BJ (cell line): ENCODE measurements at regions not wholly inside any gene's neighbourhood (a gene's known extent, or its start where the extent isn't known, plus 50 kb on each side); places are given as distances from the start of the nearest gene placed in this dataset.

Experiments
- CTCF ChIA-PET: fragments of 350-600 bp; formaldehyde crosslinking; extraction: SDS; loops from one replicate; lab custom pipeline; 2021; ENCODE audit warnings: antibody characterized with exemption, inconsistent platforms; lab: Yijun Ruan, JAX
- POLR2A ChIA-PET: fragments of 300-600 bp; sonication (Branson Sonifier 250); formaldehyde crosslinking; extraction: SDS; loops from one replicate; lab custom pipeline; 2021; ENCODE audit warnings: antibody characterized with exemption; lab: Charles Lee
- DNase-seq: peaks from one replicate; pipeline ENCODE4 v3.0.0-alpha.2; 2011; ENCODE audit warnings: low read depth
- H3K27me3 ChIP-seq: 2 replicates; pipeline ENCODE4 v1.6.0; 2011; ENCODE audit warnings: low read length; ENCODE audit not compliant: control insufficient read depth, insufficient read depth
- H3K36me3 ChIP-seq: 2 replicates; pipeline ENCODE4 v1.5.1; 2011; ENCODE audit warnings: low read length; ENCODE audit not compliant: control insufficient read depth, insufficient read depth
- H3K4me3 ChIP-seq: 2 replicates; pipeline ENCODE4 v1.5.1; 2011; ENCODE audit warnings: low read depth, mild to moderate bottlenecking, control low read depth, low read length
- CTCF ChIP-seq: IDR thresholded peaks from 2 replicates; pipeline ENCODE4 v1.5.1; 2011; ENCODE audit warnings: low read depth, mild to moderate bottlenecking, control low read depth, inconsistent platforms, low read length, moderate library complexity; ENCODE audit not compliant: insufficient read depth

GRCh38 chr18:41390309-41390708 lies 564.7 kb upstream of the PIK3C3 start:
- no peak for TF ChIP-seq CTCF
- POLR2A ChIA-PET = no interaction called here
- H3K36me3 ChIP-seq = no peaks in the 10 kb centered on the region
- DNase-seq = no peak
- H3K4me3 ChIP-seq = no peak overlapping the region
- CTCF ChIA-PET = no interaction called here
- no peaks in the 10 kb centered on the region for H3K27me3 ChIP-seq

- H3K27me3 ChIP-seq = no peaks in the 10 kb centered on the region
- DNase-seq = no peak
- no peak overlapping the region for H3K4me3 ChIP-seq
- POLR2A ChIA-PET = interaction anchor here (0.5 kb wide), 1 partner anchor 1226 kb away, joined by 3 read pairs; no protein-coding TSS in a partner anchor
- TF ChIP-seq CTCF = 0 out of 2 replicates have a peak, but pooled peaks have one; percentile 4
- H3K36me3 ChIP-seq = no peaks in the 10 kb centered on the region
- CTCF ChIA-PET = interaction anchor here (0.8 kb wide), 1 partner anchor 14 kb away, joined by 3 read pairs; no protein-coding TSS in a partner anchor
These were observed 576.4 kb upstream of the PIK3C3 start for GRCh38 chr18:41378598-41378997.

GRCh38 chr18:41373612-41374011 lies 581.4 kb upstream of the PIK3C3 start:
- no peak for TF ChIP-seq CTCF
- CTCF ChIA-PET = no interaction called here

GRCh38 chr18:41372046-41372665 lies 582.9 kb upstream of the PIK3C3 start:
- no peaks in the 10 kb centered on the region for H3K27me3 ChIP-seq
- no peak overlapping the region for H3K4me3 ChIP-seq
- ChIA-PET POLR2A (no interaction called here), CTCF (no interaction called here)
- no peak for DNase-seq
- TF ChIP-seq CTCF = no peak
- H3K36me3 ChIP-seq = no peaks in the 10 kb centered on the region

More at GRCh38 chr18:41373612-41374011, 581.4 kb upstream of the PIK3C3 start:
- H3K4me3 ChIP-seq = no peak overlapping the region
- no peaks in the 10 kb centered on the region for H3K36me3 ChIP-seq
- POLR2A ChIA-PET = no interaction called here
- H3K27me3 ChIP-seq = no peaks in the 10 kb centered on the region
- DNase-seq = no peak

- CTCF ChIA-PET = no interaction called here
- TF ChIP-seq CTCF = no peak
- no peak for DNase-seq
- POLR2A ChIA-PET = no interaction called here
- H3K4me3 ChIP-seq = no peak overlapping the region
- no peaks in the 10 kb centered on the region for H3K27me3 ChIP-seq
- H3K36me3 ChIP-seq = no peaks in the 10 kb centered on the region
These were observed 583.6 kb upstream of the PIK3C3 start for GRCh38 chr18:41371156-41372045.
